Stimulated activated CD4-positive, alpha-beta T cell treated with anti-CD3 and anti-CD28 coated beads, Interleukin-2, amount 100 ng/mL, for 24 hours (primary cell): ENCODE measurements at regions not wholly inside any gene's neighbourhood (a gene's known extent, or its start where the extent isn't known, plus 50 kb on each side); places are given as distances from the start of the nearest gene placed in this dataset.

Experiments used
- DNase-seq, 2 donors: peaks; one replicate each; pipeline ENCODE4 v3.0.0-alpha.2; 2020

- no peak for DNase-seq
Measured at GRCh38 chr5:136526791-136527190, 161.4 kb upstream of the TRPC7 start.

- no peak for DNase-seq
Measured at GRCh38 chr5:136526021-136526420, 160.7 kb upstream of the TRPC7 start.

GRCh38 chr5:136525597-136525996 lies 160.3 kb upstream of the TRPC7 start:
- no peak for DNase-seq

- DNase-seq, result no peak
Measured at GRCh38 chr5:136522217-136522956, 157.0 kb upstream of the TRPC7 start.

GRCh38 chr5:136521696-136522095 lies 156.4 kb upstream of the TRPC7 start:
- DNase-seq, result no peak

- no peak for DNase-seq
Measured at GRCh38 chr5:136518814-136519213, 153.5 kb upstream of the TRPC7 start.

GRCh38 chr5:136518174-136518573 lies 152.8 kb upstream of the TRPC7 start:
- DNase-seq, result no peak

GRCh38 chr5:136517755-136518154 lies 152.4 kb upstream of the TRPC7 start:
- DNase-seq, result no peak

GRCh38 chr5:136516637-136517036 lies 151.3 kb upstream of the TRPC7 start:
- DNase-seq, result no peak

GRCh38 chr5:136513430-136513829 lies 148.1 kb upstream of the TRPC7 start:
- DNase-seq, result no peak

GRCh38 chr5:136511046-136511445 lies 145.7 kb upstream of the TRPC7 start:
- no peak for DNase-seq

GRCh38 chr5:136510481-136510880 lies 145.1 kb upstream of the TRPC7 start:
- no peak for DNase-seq

- no peak for DNase-seq
Measured at GRCh38 chr5:136506131-136506530, 140.8 kb upstream of the TRPC7 start.

GRCh38 chr5:136501133-136501532 lies 135.8 kb upstream of the TRPC7 start:
- no peak for DNase-seq

GRCh38 chr5:136492587-136492986 lies 127.2 kb upstream of the TRPC7 start:
- DNase-seq, result no peak

GRCh38 chr5:136491806-136492205 lies 126.5 kb upstream of the TRPC7 start:
- no peak for DNase-seq

- DNase-seq, result no peak
Measured at GRCh38 chr5:136484808-136485325, 119.5 kb upstream of the TRPC7 start.

- DNase-seq, result no peak
Measured at GRCh38 chr5:136482206-136482605, 116.9 kb upstream of the TRPC7 start.

- DNase-seq, result no peak
Measured at GRCh38 chr5:136474466-136474865, 109.1 kb upstream of the TRPC7 start.

GRCh38 chr5:136467632-136468031 lies 102.3 kb upstream of the TRPC7 start:
- no peak for DNase-seq

GRCh38 chr5:136466041-136466415 lies 100.7 kb upstream of the TRPC7 start:
- no peak for DNase-seq

GRCh38 chr5:136458481-136458880 lies 93.1 kb upstream of the TRPC7 start:
- no peak for DNase-seq

- DNase-seq, result no peak
Measured at GRCh38 chr5:136457390-136458013, 92.2 kb upstream of the TRPC7 start.

- DNase-seq, result no peak
Measured at GRCh38 chr5:136455409-136455808, 90.1 kb upstream of the TRPC7 start.
